NCI-H748 (cell line): ENCODE measurements at regions not wholly inside any gene's neighbourhood (a gene's known extent, or its start where the extent isn't known, plus 50 kb on each side); places are given as distances from the start of the nearest gene placed in this dataset.

Source experiments
- DNase-seq: peaks from one replicate; lab custom pipeline; 2025; ENCODE audit not compliant: unreplicated experiment; lab: John Stamatoyannopoulos, UW

DNA sequence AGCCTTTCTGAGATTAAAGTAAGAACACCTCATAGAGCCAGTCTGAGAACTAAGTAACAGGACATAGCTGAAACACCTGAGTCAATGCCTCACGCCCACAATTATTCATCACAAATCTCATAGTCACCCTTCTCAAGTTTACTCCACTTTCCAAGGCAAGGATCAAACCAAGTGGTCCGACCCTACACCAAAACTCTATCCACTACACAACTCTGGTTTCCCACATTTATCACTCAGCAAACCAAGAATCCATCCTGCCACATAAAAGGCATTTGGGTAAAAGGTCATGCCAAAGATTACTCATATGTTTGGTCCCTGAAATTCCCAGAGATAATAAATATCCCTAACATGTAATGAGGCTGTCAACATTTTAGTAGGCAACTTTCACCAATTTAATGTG is 144.1 kb downstream of the RPAP3 start:
- no peak for DNase-seq

DNA sequence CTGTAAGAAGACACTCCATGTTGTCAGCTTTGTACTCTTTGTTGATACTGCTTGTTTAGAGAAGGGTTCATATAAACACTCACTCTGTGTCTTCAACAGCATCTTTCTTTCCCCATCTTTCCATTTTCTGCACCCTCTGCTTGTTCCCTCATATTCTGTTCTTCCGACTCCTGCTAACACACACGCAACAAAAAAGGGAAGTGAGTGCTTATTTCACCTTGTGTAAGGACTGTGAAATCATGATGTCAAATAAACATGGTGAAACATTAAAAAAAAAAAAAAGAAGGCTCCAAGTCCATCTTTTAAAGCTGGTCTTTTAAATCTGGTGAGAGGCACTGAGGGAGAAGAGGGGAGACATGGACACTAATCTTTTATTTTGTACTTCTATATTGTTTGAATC is 145.4 kb downstream of the RPAP3 start:
- no peak for DNase-seq

DNA sequence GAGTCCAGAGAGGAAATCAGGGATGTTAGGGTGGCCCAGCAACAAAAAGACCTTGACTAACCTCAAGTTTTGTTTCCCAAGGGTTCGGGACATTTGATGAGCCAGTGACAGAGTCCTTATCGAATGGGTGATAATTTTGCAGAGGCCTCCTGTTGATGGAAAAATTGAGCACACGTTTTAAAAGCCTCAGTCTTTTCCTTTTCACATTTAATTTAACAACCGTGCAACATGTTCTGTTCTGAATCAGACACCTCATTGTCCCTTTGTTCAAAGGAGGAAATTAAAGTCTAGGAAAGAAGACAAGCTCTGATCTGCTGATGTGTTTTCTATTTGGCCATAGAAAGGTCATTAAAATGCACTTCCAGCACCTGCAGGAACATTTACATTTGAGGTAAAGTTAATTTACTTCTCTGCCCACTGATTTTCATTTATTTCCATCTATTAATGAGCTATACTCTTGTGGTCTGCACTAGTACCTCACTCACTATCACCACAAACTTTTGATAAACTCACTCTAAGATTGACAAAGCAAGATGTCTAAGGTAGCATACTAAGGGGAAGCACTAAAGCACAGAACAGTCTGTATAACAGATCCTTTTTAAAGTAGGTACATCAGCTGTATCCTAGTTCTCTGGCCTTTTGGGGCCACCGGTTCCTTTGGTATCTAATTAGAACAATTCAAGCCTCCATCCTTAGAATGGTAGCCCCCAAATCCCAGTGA is 147.0 kb downstream of the RPAP3 start:
- no peak for DNase-seq

DNA sequence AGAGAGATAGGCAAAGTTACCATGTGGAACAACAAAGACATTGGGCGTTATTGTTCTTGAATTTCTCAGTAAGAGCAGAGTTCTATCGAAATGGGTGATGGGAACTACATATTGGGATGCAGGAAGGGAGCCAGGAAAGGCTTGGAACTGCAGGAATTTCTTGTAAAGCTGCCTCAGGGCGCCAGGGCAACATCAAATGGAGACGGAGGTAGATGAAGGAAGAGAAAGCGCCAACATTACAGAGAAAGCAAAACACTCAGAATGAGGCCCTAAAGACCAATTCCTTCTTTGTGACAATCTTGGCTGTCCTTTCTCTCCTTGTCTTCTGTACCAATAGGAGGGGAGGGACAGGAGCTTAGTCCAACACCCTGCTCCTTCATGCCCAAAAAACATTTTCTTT is 148.4 kb downstream of the RPAP3 start:
- no peak for DNase-seq

DNA sequence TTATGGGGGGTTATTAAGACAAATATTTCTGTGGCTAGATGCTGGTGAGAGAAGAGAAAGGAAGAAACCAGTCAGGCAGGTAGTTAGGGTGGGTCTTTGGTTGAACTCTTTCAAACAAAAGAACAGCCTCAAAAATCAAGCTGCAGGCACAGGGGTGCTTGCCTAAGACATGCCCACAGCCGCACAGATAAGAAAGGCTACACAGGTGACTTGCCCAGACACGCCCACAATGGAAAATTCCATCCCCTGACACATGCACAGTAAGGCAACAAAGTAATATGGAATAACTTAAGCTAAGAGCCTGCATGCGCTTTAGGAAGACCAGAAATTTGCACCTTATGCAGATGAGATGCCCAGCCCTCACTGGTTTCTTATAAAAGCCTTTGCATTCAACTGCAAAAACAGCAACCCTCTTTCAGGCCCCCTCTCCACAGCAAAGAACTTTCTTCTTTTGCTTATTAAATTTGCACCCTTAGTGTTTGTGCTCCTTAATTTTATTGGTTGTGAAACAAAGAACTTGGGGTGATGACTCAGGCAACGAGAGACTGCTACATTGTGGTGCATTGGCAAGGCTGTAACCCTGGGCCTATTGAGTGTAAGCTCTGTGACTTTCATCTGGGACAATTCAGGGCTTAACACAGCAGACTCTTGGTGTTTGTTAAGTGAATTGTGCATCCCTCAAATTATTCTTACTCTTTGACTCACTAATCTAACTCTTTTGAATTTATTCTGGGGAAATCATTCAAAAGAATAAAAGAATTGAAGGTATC is 149.4 kb downstream of the RPAP3 start:
- DNase-seq = peak; percentile 46

DNA sequence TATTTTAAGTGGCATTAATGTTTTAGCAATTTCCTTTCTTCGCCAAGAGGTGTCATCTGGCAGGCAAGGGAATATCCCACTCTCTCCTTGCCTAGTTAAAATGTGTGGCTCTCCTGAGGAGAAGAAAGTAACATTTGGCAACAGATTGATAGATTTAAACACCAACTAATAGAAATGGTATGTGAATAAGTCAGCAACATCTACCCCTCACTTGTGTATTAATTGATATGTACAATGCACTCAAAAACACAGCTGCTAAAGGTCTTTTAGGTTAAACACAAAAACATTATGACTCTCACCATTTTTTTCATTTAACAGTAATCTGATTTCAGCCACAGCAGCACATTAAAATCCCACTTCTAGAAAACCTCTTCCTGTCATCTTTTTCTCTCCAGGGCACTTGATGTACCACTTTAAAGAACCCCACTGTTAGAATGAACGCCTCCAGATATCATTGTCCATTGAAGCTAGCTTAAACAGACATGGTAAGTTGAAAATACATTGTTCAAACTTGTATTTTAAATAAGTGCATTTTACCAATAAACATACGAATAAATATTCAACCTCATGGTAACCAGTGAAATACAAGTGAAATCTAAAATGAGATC is 151.7 kb downstream of the RPAP3 start:
- DNase-seq = no peak

DNA sequence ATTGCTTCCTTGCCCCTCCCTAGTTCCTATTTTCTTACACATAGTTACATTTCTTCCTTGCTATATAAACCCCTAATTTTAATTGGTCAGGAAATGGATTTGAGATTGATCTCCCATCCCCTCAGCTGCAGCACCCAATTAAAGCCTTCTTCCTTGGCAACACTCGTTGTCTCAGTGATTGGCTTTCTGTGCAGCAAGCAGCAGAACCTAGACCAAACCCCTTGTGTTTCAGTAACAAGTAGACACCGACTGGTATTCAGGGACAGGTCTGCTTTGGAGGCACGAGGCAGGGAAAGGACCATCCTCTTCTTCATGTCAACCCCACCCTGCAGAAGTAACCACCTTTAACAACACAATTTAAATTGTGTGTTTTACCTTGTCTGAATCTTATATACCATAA is 152.6 kb downstream of the RPAP3 start:
- no peak for DNase-seq

DNA sequence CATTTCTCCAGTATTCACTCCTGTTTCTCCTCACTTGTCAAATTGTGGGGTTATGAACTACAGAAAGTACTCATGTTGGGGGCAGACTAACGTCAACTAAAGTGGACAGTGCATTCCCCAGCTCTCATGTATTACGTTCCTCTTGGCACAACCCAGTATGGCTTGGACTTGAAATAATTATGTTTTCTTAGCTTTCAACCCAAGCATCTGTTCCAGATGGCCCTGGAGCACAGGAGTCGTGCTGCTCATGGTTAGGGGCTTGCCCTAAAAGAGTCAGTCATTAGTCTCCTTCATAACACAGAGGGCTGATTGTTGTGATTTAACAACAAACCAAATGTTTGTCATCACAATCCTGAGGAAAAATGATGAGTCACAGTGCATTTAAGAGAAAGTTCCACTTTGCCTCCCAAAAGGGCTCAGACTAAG is 154.4 kb downstream of the RPAP3 start:
- DNase-seq = no peak

DNA sequence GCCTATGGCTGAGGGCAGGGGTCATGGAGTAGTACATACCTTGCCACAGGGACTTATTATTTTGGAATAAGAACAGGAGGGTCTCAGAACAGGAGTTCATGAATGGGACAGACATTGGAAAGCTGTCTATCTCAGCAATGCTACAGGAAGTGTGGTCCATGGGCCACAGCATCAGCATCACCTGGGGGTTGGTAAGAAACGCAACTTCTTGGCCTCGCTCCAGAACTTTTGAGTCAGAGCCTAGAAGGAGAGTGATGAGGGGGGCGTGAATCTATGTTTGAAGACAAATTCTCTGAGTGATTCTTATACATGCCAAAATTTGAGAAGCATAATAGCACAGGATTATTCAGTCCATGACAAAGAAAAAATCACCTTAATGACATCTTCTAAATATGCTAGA is 156.6 kb downstream of the RPAP3 start:
- no peak for DNase-seq

DNA sequence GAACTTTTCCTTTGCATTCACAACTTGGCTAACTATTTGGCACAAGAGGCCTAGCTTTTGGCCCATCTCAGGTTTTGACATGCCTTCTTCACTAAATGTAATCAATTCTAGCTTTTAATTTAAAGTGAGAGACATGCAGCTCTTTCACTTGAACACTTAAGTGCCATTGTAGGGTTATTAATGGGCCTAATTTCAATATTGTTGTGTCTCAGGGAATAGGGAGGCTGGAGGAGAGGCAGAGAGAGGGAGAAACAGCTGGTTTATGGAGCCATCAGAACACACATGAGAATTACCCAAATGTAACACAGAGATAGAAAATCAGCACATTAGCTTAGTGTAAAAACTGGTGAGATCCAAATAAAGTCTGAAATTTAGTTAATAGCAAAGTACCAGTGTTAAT is 157.4 kb downstream of the RPAP3 start:
- DNase-seq = no peak

DNA sequence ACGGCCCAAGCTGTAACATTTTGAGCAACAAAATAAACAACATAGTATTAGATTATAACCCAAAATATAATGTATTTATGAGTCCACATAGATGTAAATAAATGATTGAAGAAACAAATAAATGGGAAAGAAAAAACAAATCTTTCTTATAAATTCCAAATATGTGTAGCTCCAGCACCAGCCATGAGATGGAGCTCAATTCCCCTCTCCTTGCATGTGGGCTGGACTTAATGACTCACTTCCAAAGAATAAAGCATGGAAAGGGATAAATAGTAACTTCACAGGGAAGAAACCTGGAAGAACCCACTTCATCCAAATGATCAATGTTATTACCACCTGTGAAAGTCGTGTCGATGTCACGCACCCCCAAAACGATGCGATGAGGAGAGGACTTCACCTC is 158.8 kb downstream of the RPAP3 start:
- DNase-seq = peak; percentile 33

DNA sequence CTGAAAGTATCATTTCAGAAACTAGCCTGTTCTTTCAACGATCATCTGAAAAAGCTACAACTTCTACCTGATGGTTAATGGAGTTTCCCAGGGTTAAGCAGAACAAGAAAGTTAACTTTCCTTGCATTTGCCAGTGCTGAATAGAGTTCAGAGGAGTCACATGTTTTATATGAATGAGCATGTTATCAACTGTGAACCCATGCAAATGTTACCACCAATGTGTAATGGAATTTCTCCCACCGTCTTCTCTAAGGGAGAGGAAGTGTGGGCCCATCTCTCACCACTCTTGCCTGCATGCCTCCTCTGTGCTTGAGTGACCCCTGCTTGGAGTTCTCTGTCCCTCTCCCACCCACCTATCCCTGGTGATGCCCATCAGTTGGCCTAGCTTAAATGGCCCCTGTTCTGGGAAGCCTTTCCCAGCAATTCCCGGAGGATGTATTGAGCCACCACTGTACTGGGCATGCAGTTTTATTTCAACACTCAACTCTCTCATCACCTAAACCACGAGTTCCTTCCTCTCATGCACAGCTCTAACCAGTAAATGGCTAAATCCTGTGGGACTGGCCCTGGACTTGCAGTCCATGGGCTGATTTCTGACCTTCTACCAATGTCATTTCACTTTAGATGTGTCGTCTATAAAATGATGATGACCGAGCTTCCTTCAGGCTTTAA is 159.8 kb downstream of the RPAP3 start:
- no peak for DNase-seq

DNA sequence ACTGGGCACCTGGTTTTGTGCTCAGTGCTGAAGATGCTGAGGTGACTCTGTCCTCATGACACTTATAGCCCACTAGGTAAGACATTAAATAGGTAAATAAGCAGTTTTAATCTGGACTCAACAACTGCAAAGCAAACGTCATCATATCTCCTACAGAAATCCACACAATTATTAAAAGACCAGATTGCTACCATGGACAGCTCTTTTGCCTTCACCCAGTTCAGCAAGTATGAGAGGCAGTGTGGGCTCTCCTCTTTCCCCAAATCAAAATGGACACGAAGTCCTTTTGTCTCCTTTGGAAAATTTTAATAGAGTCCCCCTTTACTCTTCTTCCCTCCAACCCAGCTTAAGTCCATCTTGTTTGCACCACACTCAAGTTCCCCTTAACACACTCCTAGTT is 171.1 kb downstream of the RPAP3 start:
- DNase-seq = no peak

DNA sequence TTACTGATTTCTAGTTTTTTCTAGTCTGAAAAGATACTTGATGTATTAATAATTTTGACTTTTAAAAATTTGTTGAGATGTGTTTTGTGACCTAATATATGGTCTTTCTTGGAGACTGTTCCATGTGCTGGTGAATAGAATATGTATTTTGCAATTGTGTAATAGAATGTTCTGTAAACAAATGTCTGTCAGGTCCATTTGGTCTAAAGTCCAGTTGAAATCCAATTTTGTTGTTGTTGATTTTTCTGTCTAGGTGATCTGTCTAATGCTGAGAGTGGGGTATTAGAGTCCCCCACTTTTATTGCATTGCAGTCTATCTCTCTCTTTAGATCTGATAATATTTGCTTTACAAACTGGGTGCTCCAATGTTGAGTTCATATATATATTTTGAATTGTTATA is 175.8 kb downstream of the RPAP3 start:
- no peak for DNase-seq

DNA sequence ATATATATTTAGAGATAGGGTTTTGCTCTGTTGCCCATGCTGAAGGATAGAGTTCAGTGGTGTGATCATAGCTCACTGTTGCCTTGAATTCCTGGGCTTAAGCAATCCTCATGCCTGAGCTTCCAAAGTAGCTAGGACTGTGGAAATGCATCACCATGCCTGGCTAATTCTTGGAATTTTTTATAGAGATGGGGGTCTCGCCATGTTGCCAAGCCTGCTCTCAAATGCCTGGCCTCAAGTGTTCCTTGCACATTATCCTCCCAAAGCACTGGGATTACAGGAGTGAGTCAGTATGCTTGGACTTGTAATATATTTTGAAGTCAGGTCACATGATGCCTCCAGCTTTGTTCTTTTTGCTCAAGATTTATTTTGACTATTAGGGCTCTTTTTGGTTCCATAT is 178.0 kb downstream of the RPAP3 start:
- no peak for DNase-seq

DNA sequence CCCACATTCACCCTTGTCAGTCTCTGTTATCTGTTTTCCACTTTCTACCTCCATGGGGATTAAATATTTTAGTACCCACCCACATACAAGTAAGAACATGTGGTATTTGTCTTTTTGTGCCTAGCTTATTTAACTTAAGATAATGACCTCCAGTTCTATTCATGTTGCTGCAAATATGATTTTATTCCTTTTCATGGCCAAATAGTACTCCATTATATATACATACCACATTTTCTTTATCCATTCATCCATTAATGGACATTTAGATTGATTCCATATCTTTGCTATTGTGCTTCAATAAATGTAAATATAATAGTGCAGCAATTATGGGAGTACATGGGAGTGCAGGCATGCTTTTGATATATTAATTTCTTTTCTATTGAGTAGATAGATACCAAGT is 185.8 kb downstream of the RPAP3 start:
- no peak for DNase-seq

DNA sequence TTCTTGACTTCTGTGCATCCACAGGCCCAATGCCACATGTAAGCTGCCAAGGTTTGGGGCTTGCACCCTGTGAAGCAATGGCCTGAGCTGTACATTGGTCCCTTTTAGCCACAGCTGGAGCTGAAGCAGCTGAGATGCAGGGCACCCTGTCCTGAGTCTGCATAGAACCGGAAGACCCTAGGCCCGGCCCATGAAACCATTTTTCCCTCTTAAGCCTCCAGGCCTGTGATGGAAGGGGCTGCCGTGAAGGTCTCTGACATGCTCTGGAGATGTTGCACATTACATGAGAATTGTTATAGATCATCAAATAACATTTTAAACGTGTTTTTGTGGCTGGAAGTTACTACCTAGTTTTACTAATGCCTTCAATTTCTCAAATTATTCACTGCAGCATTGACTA is 188.7 kb downstream of the RPAP3 start:
- DNase-seq = no peak

DNA sequence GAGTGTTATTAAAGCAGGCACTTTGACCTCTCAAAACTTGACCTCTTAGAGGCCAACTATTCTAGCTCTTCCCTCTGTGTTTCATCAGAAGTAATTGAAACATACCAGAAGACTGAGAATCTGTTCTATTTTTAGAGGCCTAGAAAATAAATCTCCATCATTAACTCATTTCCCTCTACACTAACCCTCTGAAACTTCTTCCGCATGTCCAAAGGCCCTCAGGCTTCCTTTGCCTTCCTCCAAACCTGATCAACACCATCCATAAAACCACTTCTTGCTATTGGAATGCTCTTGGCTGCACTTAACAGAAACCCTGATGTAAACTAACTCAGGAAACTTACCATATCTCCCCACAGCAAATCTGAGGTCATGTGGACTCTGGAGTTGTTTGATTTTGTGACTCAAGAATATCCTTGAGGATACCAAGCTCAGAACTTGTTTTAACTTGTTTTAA is 196.4 kb downstream of the RPAP3 start:
- DNase-seq = no peak

DNA sequence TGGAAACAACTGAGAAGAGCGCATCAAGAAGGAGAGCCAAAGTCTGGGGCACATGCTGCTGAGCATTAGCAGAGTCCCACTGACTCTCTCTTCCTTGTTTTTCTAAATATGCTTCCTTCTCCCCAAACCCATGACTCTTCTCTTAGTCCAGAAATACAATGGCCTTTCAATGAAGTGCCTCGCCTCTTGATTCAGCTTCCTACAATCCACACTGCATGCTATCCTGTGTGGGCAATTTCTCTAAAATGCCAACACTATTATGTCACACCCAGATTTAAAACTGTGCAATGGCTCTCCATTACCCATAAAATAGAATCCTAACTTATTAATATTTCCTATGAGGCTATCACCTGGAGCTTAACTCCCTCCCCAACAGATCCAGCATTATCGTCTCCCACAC is 198.6 kb downstream of the RPAP3 start:
- no peak for DNase-seq

DNA sequence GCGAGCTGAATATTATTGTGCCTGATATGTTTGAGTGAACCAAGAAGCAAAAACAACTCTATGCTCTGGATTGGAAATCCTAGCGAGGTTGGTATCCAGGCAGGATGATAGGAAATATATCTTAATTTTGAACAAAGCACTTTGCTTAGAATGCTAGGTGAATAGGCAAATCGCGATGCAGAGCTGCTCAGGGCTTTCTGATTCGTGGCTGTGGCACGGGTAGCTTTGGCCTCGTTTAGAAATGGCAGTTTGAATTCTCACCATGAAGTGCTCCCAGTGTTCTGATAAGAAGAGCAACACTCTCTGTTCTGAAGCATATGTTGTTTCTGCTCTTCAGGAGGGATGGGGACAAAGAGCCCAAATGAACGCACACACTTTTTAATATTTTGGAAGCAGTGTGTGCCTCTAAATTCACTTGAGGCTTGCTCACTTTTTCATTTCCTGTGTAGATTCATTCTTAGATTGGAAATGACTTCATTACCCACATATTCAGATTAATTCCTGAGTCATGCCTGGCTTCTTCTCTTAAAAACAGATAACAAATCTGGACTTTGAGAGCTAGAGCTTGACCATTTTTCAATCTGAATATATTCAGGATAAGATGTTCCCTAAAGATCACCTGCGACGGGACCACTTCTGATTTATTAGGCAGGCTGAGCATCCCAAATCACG is 200.9 kb downstream of the RPAP3 start:
- DNase-seq = no peak

DNA sequence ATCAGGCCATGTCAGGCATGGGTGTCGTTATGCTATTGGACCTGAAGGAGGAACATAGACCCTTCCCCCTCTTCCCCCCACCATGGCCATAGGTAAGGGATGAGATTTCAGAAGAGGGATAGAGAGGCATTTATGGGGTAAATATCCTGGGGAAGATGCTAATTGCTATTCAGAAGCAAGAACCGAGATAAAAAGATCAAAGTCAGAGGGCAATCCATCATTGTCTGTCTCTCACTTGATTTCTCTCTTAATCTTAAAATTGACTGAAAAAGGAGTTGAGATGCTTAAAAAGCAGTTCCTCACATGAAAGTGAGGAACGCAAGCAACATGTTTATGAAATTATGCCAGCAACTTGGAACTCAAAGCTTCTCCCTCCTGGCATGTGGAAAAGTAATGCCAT is 212.0 kb downstream of the RPAP3 start:
- DNase-seq = no peak
